ENCODE measurements at regions not wholly inside any gene's neighbourhood (a gene's known extent, or its start where the extent isn't known, plus 50 kb on each side); places are given as distances from the start of the nearest gene placed in this dataset.
A peak's percentile ranks its signal among the peaks of the same experiment; 100 is the strongest.
"Not testable (repeated sequence)": the region's sequence is repeated elsewhere in the genome, so short reads cannot be mapped to it uniquely, and the experiment has no call there.

DNA sequence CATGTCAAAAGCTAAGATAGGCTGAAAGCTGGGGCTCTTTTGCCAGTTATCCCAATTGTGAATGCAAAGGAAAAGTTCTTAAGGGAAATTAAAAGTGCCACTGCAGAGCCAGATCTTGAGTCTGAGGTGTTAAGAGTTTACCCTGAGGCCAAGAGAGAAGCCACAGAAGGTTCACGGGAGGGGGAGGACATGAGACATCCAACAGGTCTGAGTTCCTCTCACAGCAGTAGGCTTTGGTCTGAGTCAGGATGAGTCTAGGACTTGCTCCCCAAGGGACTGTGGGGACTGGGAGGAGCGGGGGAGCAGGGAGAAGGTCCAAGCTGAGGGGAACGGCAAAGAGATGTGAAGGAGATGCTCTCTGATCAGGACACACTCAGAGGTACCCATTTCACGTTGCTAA lies 411.2 kb upstream of the CAMK1G start:
- Histone ChIP-seq H3F3A (ENCODE audit: insufficient read depth, low read length) (no peaks in the 10 kb centered on the region), H2AFZ (ENCODE audit: low read length) (no peak overlapping the region)
- no peak for DNase-seq

DNA sequence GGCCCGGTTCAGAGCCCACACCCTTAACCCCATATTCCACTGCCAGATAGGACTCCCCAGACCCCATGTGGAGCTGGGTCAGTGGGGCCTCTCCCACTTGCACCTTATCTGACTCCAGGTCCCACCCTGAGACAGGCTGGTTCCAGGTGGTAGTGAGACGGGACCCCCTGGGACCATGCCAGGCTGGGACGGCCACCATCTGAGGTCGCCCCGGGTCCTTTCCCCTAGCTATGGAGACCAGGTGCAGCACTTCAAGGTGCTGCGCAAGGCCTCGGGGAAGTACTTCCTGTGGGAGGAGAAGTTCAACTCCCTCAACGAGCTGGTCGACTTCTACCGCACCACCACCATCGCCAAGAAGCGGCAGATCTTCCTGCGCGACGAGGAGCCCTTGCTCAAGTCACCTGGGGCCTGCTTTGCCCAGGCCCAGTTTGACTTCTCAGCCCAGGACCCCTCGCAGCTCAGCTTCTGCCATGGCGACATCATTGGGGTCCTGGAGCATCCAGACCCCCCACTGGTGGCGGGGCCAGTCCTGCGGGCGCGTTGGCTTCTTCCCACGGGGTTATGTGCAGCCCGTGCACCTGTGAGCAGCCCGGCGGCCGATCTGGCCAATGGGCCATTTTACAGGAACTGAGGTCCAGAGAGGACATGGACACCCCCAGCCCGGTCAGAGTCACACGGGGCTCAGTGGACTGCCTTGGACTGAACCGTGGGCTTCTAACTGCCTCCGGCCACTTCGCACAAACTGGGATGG lies 410.5 kb upstream of the CAMK1G start:
- H3K9me2 ChIP-seq (replicated peaks; ENCODE audit: insufficient read depth, low read length); H3K79me2 ChIP-seq (ENCODE audit: low read length); H3K4me1 ChIP-seq (ENCODE audit: low read length); H2AFZ ChIP-seq (ENCODE audit: low read length); H3K36me3 ChIP-seq (replicated peaks; ENCODE audit: insufficient read depth, low read length); H3K9me3 ChIP-seq (replicated peaks; ENCODE audit: insufficient read depth, low read length); H3K9ac ChIP-seq (ENCODE audit: low read length); DNase-seq; H3F3A ChIP-seq (ENCODE audit: insufficient read depth, low read length); H3K4me3 ChIP-seq (ENCODE audit: low read length); H4K20me1 ChIP-seq (ENCODE audit: insufficient read depth, low read length); H3K27me3 ChIP-seq (replicated peaks; ENCODE audit: insufficient read depth, low read length); H3K27ac ChIP-seq (ENCODE audit: low read length); H3K4me2 ChIP-seq (ENCODE audit: low read depth, low read length): not testable (repeated sequence)

More for the DNA sequence above, 411.2 kb upstream of the CAMK1G start:
- H3K27ac ChIP-seq (ENCODE audit: low read length): no peak overlapping the region
- no peaks in the 10 kb centered on the region for H4K20me1 ChIP-seq (ENCODE audit: insufficient read depth, low read length)
- no peak overlapping the region for H3K4me3 ChIP-seq (ENCODE audit: low read length)
- H3K9me3 ChIP-seq (replicated peaks; ENCODE audit: insufficient read depth, low read length): no peaks in the 10 kb centered on the region
- no peaks in the 10 kb centered on the region for H3K9me2 ChIP-seq (replicated peaks; ENCODE audit: insufficient read depth, low read length)
- no peak overlapping the region for H3K4me2 ChIP-seq (ENCODE audit: low read depth, low read length)
- H3K9ac ChIP-seq (ENCODE audit: low read length): no peak overlapping the region
- no peak for TF ChIP-seq EZH2 (optimal IDR thresholded peaks at IDR 0.05; ENCODE audit: low read depth, low read length)
- no peak for TF ChIP-seq EZH2phosphoT487 (IDR thresholded peaks at IDR 0.05; ENCODE audit: low read length)
- TF ChIP-seq, protein P1, sequence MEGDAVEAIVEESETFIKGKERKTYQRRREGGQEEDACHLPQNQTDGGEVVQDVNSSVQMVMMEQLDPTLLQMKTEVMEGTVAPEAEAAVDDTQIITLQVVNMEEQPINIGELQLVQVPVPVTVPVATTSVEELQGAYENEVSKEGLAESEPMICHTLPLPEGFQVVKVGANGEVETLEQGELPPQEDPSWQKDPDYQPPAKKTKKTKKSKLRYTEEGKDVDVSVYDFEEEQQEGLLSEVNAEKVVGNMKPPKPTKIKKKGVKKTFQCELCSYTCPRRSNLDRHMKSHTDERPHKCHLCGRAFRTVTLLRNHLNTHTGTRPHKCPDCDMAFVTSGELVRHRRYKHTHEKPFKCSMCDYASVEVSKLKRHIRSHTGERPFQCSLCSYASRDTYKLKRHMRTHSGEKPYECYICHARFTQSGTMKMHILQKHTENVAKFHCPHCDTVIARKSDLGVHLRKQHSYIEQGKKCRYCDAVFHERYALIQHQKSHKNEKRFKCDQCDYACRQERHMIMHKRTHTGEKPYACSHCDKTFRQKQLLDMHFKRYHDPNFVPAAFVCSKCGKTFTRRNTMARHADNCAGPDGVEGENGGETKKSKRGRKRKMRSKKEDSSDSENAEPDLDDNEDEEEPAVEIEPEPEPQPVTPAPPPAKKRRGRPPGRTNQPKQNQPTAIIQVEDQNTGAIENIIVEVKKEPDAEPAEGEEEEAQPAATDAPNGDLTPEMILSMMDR (IDR thresholded peaks at IDR 0.05; ENCODE audit: low read length): no peak
- H3K27me3 ChIP-seq (replicated peaks; ENCODE audit: insufficient read depth, low read length): no peaks in the 10 kb centered on the region
- no peaks in the 10 kb centered on the region for H3K79me2 ChIP-seq (ENCODE audit: low read length)
- no peaks in the 10 kb centered on the region for H3K36me3 ChIP-seq (replicated peaks; ENCODE audit: insufficient read depth, low read length)
- H3K4me1 ChIP-seq (ENCODE audit: low read length): no peaks in the 10 kb centered on the region

DNA sequence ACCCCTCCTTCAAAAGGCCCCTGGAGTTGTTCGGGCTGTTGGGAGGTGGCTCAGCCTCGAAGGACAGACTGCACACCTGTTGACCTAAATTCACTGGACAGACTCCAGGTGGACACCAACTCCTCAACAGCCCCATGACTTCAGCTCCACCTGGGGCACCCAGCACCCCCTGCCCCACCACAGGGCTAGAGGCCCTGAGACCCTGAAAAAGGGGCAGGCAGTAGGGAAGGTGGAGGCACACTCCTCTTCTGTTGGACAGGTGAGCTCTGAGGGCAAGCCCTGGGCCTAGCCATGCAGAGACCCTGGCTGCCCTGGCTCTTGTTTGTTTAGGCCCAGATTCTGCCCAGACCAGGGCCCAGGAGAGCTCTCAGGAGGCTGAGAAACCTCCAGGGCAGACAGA lies 409.7 kb upstream of the CAMK1G start:
- H3K4me3 ChIP-seq (ENCODE audit: low read length); H3K9me2 ChIP-seq (replicated peaks; ENCODE audit: insufficient read depth, low read length); H3K4me1 ChIP-seq (ENCODE audit: low read length); H3K4me2 ChIP-seq (ENCODE audit: low read depth, low read length); H4K20me1 ChIP-seq (ENCODE audit: insufficient read depth, low read length); H2AFZ ChIP-seq (ENCODE audit: low read length); H3K27ac ChIP-seq (ENCODE audit: low read length); H3K9ac ChIP-seq (ENCODE audit: low read length); H3K79me2 ChIP-seq (ENCODE audit: low read length); DNase-seq; H3K9me3 ChIP-seq (replicated peaks; ENCODE audit: insufficient read depth, low read length); H3K27me3 ChIP-seq (replicated peaks; ENCODE audit: insufficient read depth, low read length); H3F3A ChIP-seq (ENCODE audit: insufficient read depth, low read length); H3K36me3 ChIP-seq (replicated peaks; ENCODE audit: insufficient read depth, low read length): not testable (repeated sequence)

DNA sequence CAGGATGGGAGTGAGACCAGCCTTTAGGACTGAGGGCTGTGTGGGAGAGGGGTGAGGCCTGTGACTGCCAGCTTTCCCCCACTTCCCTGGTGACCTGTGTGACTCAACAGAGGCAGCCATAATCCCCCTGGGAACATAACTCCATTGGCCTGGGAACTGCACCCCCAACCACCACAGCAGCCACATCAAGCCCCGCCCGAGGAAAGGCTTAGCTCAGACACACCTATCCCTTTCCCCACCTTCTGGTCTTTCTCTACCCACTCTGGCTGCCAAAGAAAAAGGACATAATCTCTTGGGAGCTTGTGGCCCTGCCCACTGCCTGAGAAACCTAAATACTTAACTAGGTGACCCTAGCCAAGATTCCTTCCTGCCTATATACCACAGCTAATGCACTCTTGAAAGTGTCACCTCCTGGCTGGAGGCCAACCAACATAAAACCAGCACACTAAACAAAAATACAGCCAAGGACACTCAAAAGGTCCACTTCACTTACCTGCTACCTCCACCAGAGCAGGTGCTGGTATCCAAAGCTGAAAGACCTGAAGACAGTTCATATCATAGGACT lies 406.6 kb upstream of the CAMK1G start:
- H3K9ac ChIP-seq (ENCODE audit: low read length): no peak overlapping the region
- no peak overlapping the region for H3K27ac ChIP-seq (ENCODE audit: low read length)
- H3F3A ChIP-seq (ENCODE audit: insufficient read depth, low read length): no peaks in the 10 kb centered on the region
- H3K36me3 ChIP-seq (replicated peaks; ENCODE audit: insufficient read depth, low read length): no peaks in the 10 kb centered on the region
- no peaks in the 10 kb centered on the region for H3K4me1 ChIP-seq (ENCODE audit: low read length)
- H3K9me3 ChIP-seq (replicated peaks; ENCODE audit: insufficient read depth, low read length): 0 out of 2 replicates have a peak, but pooled peaks cover 3% of the 10 kb centered on the region
- H3K4me2 ChIP-seq (ENCODE audit: low read depth, low read length): no peak overlapping the region
- no peaks in the 10 kb centered on the region for H3K9me2 ChIP-seq (replicated peaks; ENCODE audit: insufficient read depth, low read length)
- DNase-seq: peak; percentile 18
- no peak overlapping the region for H3K4me3 ChIP-seq (ENCODE audit: low read length)
- TF ChIP-seq EZH2 (optimal IDR thresholded peaks at IDR 0.05; ENCODE audit: low read depth, low read length): no peak
- no peak for TF ChIP-seq EZH2phosphoT487 (IDR thresholded peaks at IDR 0.05; ENCODE audit: low read length)
- TF ChIP-seq, protein P1 (IDR thresholded peaks at IDR 0.05; ENCODE audit: low read length): no peak
- H3K79me2 ChIP-seq (ENCODE audit: low read length): no peaks in the 10 kb centered on the region
- no peak overlapping the region for H2AFZ ChIP-seq (ENCODE audit: low read length)
- no peaks in the 10 kb centered on the region for H4K20me1 ChIP-seq (ENCODE audit: insufficient read depth, low read length)
- no peaks in the 10 kb centered on the region for H3K27me3 ChIP-seq (replicated peaks; ENCODE audit: insufficient read depth, low read length)

Measured in MM.1S (cell line).